HG03196 (cell line): ENCODE measurements at regions not wholly inside any gene's neighbourhood (a gene's known extent, or its start where the extent isn't known, plus 50 kb on each side); places are given as distances from the start of the nearest gene placed in this dataset.
"Not testable (repeated sequence)": the region's sequence is repeated elsewhere in the genome, so short reads cannot be mapped to it uniquely, and the experiment has no call there.

Experiments
- ATAC-seq: cut with Tn5 transposase; IDR thresholded peaks from one replicate; pipeline ENCODE4 v1.9.1; 2021; ENCODE audit not compliant: unreplicated experiment

DNA sequence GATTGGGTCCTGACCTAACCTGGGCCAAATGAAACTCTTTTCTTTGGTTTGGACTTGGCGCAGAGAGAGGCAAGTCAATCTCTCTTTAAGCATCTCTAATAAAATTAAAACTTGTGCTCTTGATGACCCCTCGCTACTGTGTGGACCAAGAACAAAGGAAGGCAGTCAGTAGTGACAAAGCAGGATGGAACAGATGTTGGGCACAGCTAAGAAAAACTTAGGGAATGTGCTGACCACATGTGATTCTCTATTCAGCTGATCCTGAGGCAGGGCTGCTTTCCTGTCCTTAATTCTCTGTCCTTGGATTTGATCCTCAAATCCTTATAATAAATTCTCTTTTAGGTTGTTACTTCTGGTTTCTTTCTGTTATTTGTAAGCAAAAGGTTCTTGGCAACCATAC, 259.9 kb downstream of the ZIC1 start:
- no peak for ATAC-seq

DNA sequence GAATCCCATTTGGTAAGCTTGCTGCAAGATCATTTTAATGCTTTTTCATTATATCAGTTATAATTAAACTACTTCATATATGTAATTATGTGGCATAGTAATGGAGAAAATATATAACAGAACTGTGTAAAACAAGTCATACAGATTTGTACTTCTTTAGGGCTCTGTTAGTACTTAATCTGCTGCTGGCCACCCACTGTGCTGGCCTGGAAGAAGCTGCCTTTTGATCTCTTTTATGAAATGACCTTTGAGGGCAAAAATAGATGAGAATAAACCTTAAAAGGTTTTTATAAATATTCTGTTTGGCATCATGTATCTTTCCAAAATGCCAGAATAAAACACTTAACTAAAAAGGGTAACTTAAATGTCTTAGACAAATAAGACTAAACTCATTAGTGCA, 262.9 kb downstream of the ZIC1 start:
- ATAC-seq, result no peak

- no peak for ATAC-seq
Measured at GRCh38 chr3:147672436-147672835, 263.3 kb downstream of the ZIC1 start.

DNA sequence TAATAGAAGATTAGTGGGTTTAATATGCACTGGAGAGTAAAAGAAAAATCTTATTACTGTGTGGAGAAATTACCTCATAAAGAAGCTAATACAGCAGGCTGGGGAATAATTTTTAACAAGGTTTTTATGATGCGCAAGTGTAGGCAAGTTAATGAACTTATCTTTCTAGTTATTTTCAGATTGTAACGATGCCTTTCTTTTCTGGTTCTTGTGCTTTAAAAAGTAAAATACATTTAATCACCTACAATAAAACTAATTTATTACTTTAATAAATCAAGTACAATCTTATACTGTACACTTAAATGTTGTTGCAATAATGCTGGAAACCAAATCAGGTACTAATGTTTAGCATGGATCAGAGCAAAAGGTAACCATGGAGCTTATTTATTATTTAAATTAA, 266.6 kb downstream of the ZIC1 start:
- ATAC-seq, result no peak

DNA sequence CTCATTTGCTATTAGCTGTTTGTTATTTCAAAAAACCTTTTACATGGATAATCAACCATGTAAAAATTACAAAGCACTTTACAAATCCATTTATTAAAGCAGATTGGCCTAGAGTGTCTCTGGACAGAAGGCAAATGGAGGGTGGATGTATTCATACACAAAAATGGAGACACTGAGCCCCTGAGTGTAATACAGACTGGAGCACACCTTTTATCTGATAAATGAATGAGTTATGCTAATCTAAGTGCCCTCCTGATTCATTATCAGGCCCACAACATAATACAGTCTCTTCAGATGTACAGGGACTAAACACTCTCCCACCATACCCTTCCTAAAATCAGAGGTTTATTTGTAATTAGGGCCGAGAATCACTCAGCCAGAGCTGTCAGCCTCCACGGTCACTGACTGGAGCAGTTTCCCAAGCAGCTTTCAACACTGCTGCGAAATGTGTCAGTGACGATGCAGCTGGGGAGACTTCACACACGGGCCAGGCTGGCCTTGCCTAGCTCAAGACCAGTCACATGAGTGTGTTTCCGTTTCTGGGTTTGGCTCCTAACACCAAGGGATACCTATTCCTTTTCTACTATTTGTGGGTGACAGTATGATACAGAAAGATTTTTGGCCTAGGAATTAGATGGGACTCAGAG, 271.8 kb downstream of the ZIC1 start:
- ATAC-seq, result no peak

DNA sequence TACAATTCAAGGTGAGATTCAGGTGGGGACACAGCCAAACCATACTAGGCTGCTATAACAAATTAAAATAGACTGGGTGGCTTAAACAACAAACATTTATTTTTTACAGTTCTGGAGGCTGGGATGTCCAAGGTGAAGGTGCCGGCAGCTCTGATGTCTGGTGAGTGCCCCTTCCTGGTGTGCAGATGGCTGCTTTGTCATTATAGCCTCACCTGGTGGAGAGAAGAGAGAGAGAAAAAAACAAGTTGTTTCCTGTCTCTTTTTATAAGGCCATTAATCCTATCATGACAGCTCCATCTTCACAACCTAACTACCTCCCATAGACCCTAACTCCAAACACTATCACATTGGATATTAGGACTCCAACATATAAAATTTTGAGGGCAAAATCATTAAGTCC, 279.7 kb downstream of the ZIC1 start:
- ATAC-seq, result no peak

DNA sequence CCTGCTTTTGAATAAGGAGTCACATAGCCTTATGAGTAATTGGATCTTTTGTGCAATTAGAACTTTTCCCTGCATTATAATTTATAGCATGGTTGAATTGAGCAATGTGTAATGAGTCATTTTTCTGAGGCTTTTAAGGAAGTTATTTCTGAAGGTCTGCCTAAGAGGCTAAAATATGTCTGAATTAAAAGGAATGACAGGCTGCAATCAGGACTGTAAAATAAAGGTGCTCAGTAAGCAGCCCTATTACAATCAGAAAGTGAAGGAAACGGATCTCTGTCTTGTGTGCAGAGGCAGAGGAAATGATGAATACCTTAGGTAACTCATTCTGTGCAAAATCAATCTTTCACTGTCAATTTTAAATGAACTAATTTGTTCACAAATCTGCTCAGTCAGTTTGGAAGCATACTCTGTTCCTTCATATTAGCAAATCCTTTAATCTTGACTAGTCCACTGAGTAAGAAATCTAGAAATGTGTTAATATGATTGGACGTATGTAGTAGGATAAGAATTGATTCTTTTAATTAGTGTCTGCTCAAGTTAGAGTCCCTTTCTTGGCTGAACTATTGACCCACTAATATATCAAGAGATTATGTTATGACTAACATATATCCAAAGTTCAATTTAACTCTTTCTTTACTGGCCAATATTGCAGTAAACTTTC, 290.1 kb downstream of the ZIC1 start:
- no peak for ATAC-seq

- ATAC-seq, result no peak
Measured at GRCh38 chr3:147701195-147701594, 292.0 kb downstream of the ZIC1 start.

DNA sequence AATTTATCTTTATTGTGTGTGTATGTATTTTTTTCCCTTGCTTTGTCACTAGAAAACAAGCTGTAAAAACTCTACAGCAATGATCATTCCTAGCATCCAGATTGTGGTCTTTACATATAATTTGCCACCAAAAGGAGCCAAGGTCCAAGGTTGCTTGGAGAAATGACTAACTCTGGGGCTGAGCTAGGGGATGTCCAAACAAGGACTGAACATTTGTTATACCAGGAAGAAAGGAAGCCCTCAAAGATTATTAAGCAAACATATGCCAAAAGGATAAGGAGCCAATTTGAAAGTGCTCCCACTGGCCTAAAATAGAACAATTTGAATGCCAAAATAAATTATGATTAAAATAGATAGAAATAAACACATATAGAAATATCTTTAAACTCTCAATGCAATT, 293.3 kb downstream of the ZIC1 start:
- no peak for ATAC-seq

DNA sequence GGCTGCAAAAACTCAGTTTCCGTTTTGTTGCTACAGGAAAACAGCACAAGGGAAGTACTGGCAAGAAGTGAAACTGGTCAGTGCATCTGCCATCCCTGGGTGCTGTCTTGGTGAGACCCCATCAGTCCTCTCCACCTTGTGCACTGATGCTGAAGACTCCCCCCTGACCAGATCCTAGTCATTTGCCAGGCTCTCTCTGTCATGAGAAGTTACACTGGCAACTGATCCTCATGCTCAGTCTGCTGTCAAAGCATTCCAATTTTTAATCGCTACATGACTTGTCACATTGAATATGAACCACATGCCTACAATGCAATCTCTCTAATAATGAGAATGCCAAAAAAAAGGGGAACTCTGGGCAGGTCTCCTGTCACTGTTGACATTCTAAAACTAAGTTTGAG, 296.5 kb downstream of the ZIC1 start:
- no peak for ATAC-seq

DNA sequence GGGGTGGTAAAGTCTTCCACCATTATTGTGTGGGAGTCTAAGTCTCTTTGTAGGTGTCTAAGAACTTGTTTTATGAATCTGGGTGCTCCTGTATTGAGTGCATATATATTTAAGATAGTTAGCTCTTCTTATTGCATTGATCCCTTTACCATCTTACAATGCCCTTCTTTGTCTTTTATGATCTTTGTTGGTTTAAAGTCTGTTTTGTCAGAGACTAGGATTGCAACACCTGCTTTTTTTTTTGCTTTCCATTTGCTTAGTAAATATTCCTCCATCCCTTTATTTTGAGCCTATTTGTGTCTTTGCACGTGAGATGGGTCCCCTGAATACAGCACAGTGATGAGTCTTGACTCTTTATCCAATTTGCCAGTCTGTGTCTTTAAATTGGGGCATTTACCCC, 301.6 kb downstream of the ZIC1 start:
- not testable (repeated sequence) for ATAC-seq

- ATAC-seq, result no peak
Measured at GRCh38 chr3:147712357-147712756, 303.2 kb downstream of the ZIC1 start.

DNA sequence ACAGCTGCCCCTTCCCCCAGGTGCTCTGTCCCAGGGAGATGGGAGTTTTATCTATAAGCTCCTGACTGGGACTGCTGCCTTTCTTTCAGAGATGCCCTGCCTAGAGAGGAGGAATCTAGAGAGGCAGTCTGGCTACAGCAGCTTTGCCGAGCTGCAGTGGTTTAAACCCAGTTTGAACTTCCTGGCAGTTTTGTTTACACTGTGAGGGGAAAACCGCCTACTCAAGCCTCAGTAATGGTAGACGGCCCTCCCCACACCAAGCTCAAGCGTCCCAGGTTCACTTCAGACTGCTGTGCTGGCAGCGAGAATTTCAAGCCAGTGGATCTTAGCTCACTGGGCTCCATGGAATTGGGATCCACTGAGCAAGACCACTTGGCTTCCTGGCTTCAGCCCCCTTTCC, 303.6 kb downstream of the ZIC1 start:
- not testable (repeated sequence) for ATAC-seq

DNA sequence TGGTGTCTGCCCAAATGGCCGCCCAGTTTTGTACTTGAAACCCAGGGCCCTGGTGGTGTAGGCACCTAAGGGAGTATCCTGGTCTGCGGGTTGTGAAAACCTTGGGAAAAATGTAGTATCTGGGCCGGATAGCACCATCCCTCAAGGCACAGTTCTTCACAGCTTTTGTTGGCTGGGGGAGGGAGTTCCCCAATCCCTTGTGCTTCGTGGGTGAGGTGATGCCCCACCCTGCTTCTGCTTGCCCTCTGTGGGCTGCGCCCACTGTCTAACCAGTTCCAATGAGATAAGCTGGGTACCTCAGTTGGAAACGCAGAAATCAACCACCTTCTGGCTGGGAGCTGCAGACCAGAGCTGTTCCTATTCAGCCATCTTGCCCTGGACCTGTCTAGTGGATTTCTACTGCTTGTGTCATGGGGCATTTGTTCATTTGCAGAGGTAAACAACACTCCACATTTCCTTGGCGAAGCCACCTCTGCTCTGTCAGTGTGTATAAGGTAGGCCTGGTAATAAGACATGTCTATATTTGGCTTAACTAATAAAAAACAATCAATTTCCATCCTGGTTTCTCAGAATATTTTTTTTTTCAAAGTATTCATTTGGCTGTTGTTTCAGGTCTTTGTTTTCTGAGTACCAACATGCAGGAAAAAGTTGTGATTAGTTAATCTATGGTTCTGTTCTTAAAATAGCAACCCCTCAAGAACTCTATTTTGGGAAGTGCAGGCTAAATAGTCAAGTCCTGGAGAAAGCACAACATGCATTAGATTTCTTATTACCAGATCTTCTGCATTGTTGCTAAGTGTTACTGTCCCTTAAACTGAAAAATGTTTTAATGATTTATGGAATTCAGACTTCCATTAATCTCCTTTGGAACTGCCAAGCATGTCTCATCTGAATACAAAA, 304.3 kb downstream of the ZIC1 start:
- no peak for ATAC-seq

DNA sequence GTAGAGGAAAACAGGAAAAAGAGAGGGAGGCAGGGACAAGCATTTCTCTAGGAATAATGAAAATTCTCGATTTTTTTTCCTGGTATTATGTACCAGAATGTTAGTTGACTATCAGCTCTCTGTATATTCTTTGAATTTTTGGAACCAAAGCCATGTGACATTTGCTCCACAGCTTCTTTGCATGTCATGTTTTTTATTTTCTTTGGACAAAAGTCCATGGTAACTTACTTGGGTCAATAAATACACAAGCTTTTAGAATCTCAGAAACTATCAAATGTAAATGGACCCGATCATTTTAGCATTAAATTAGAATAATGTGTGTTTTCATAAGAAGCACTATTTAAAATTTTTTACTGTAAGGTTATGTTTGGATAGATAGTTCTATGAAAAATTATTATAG, 320.5 kb downstream of the ZIC1 start:
- ATAC-seq, result no peak

- ATAC-seq, result no peak
Measured at GRCh38 chr3:147730284-147730683, 321.1 kb downstream of the ZIC1 start.

DNA sequence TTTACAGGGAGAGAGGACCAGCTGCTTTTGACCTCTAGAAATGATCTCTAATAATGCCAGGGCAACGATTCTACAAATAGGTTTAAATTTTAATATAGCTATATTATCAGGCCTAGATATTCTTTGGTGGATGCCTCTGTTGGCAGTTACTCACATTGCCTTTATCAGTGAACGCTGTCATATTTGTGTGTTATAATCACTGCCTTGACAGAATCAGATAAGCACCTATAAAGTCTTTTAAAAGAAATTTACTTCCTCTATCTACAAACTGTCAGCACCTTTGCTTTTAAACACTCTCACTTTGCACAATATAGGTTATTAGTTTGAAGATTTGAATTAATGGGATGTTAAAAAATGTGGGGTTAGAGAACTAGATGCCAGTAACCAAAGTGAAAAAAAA, 324.1 kb downstream of the ZIC1 start:
- no peak for ATAC-seq

DNA sequence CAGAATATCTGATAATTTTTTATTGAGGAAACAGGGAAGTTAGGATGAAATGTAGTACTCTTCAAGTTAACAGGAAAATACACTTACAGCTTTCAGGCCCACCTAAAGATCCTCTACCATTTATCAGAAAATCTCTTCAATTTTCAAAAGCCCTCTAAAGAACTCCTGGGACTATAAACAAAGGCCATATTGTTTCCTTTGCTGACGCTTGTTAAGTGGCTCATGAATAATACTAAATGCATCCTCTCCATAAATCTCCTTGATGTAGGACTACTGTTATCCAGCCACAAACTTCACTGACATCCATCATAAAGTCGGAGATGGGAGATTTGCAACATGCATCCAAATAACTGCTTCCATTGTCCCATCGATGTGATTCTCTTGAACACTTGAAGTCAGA, 326.5 kb downstream of the ZIC1 start:
- no peak for ATAC-seq

- no peak for ATAC-seq
Measured at GRCh38 chr3:147736226-147736625, 327.1 kb downstream of the ZIC1 start.

- no peak for ATAC-seq
Measured at GRCh38 chr3:147737376-147737775, 328.2 kb downstream of the ZIC1 start.

GRCh38 chr3:147740928-147741327, 331.8 kb downstream of the ZIC1 start:
- ATAC-seq, result no peak

DNA sequence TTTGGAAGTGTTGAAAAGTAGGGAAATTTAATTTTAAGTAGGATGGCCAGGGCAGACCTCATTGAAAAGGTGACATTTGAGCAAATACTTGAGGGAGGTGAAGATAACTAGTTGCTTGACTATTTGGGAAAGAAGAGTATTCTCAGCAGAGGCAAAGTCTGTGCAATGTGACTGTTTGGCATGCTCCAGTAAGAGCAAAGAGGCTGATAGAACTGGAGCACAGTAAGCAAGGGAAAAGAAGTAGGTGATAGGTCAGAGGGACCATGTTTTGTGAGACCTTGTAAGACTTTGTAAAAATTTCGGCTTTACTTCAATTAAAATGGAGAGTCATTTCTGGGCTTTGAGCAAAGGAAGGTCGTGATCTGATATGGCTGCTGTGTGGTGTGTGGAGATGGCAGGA, 335.8 kb downstream of the ZIC1 start:
- ATAC-seq, result no peak
